Peyer's patch (tissue), 4 donors: ENCODE measurements at regions not wholly inside any gene's neighbourhood (a gene's known extent, or its start where the extent isn't known, plus 50 kb on each side); places are given as distances from the start of the nearest gene placed in this dataset.

ENCODE experiments used
- DNase-seq, 3 donors: peaks; one replicate each; pipeline ENCODE4 v3.0.0-alpha.2; 2017 to 2019
- H3K27ac ChIP-seq, 4 donors: fragments of 200-600 bp; sonication (generic); one replicate each; pipeline ENCODE4 v1.5.1; 2016 to 2019
- H3K27me3 ChIP-seq, 2 donors: fragments of 200-600 bp; sonication (generic); one replicate each; pipeline ENCODE4 v1.5.1; 2019
- H3K36me3 ChIP-seq, 3 donors: fragments of 200-600 bp; sonication (generic); one replicate each; pipeline ENCODE4 v1.5.1; 2016 to 2019
- H3K4me1 ChIP-seq, 4 donors: fragments of 200-600 bp; sonication (generic); one replicate each; pipeline ENCODE4 v1.5.1; 2016 to 2019
- H3K4me3 ChIP-seq, 4 donors: fragments of 200-600 bp; sonication (generic); 1 replicate in 3 of 4; 2 replicates in 1 of 4; pipeline ENCODE4 v1.5.1; 2016 to 2019; ENCODE audit warnings: mild to moderate bottlenecking in 1 of 4
- H3K9me3 ChIP-seq, 4 donors: fragments of 200-600 bp; sonication (generic); one replicate each; pipeline ENCODE4 v1.5.1; 2016 to 2019; ENCODE audit warnings: mild to moderate bottlenecking in 1 of 4
- CTCF ChIP-seq, 6 experiments: fragments of 450-650 bp in 4 of 6; fragments of 200-600 bp in 2 of 6; sonication (generic) in 1 of 6; IDR thresholded peaks; one replicate each; pipeline ENCODE4 v1.5.1; 2017 to 2019; ENCODE audit warnings: antibody characterized with exemption in 6 of 6, mild to moderate bottlenecking in 3 of 6, moderate library complexity in 1 of 6
- POLR2A ChIP-seq, 2 donors: fragments of 450-650 bp; IDR thresholded peaks; one replicate each; pipeline ENCODE4 v1.5.1; 2017; ENCODE audit warnings: antibody characterized with exemption in 2 of 2, mild to moderate bottlenecking in 2 of 2, moderate library complexity in 2 of 2

GRCh38 chrX:112521676-112522075 lies 158.1 kb downstream of the LHFPL1 start:
- no peaks in the 10 kb centered on the region for H3K36me3 ChIP-seq
- DNase-seq = no peak
- no peak overlapping the region for H3K27ac ChIP-seq
- TF ChIP-seq POLR2A (IDR thresholded peaks at IDR 0.05) (no peak), CTCF (IDR thresholded peaks at IDR 0.05) (no peak)
- no peaks in the 10 kb centered on the region for H3K4me1 ChIP-seq
- no peaks in the 10 kb centered on the region for H3K27me3 ChIP-seq
- H3K9me3 ChIP-seq = no peaks in the 10 kb centered on the region
- H3K4me3 ChIP-seq = no peak overlapping the region

- Histone ChIP-seq H3K36me3 (no peaks in the 10 kb centered on the region), H3K27ac (no peak overlapping the region), H3K4me3 (no peak overlapping the region), H3K9me3 (no peaks in the 10 kb centered on the region), H3K27me3 (no peaks in the 10 kb centered on the region), H3K4me1 (no peaks in the 10 kb centered on the region)
- DNase-seq = no peak
- TF ChIP-seq POLR2A (IDR thresholded peaks at IDR 0.05) = no peak
- no peak for TF ChIP-seq CTCF (IDR thresholded peaks at IDR 0.05)
Measured at GRCh38 chrX:112520124-112520523, 159.6 kb downstream of the LHFPL1 start.

GRCh38 chrX:112513154-112513553 lies 166.6 kb downstream of the LHFPL1 start:
- Histone ChIP-seq H3K27me3 (no peaks in the 10 kb centered on the region), H3K4me1 (no peaks in the 10 kb centered on the region), H3K9me3 (no peaks in the 10 kb centered on the region), H3K27ac (no peak overlapping the region), H3K4me3 (no peak overlapping the region), H3K36me3 (no peaks in the 10 kb centered on the region)
- no peak for DNase-seq
- no peak for TF ChIP-seq POLR2A (IDR thresholded peaks at IDR 0.05)
- no peak for TF ChIP-seq CTCF (IDR thresholded peaks at IDR 0.05)

- no peak overlapping the region for H3K27ac ChIP-seq
- H3K4me3 ChIP-seq = no peak overlapping the region
- no peaks in the 10 kb centered on the region for H3K27me3 ChIP-seq
- DNase-seq = no peak
- no peaks in the 10 kb centered on the region for H3K4me1 ChIP-seq
- TF ChIP-seq CTCF (IDR thresholded peaks at IDR 0.05) (no peak), POLR2A (IDR thresholded peaks at IDR 0.05) (no peak)
- H3K36me3 ChIP-seq = no peaks in the 10 kb centered on the region
- no peaks in the 10 kb centered on the region for H3K9me3 ChIP-seq
Measured at GRCh38 chrX:112512509-112512908, 167.2 kb downstream of the LHFPL1 start.

- H3K27ac ChIP-seq = no peak overlapping the region
- H3K4me1 ChIP-seq = no peaks in the 10 kb centered on the region
- H3K9me3 ChIP-seq = no peaks in the 10 kb centered on the region
- TF ChIP-seq POLR2A (IDR thresholded peaks at IDR 0.05) (no peak), CTCF (IDR thresholded peaks at IDR 0.05) (no peak)
- H3K36me3 ChIP-seq = no peaks in the 10 kb centered on the region
- H3K4me3 ChIP-seq = no peak overlapping the region
- DNase-seq = no peak
- H3K27me3 ChIP-seq = no peaks in the 10 kb centered on the region
Measured at GRCh38 chrX:112510629-112511028, 169.1 kb downstream of the LHFPL1 start.

GRCh38 chrX:112477653-112478052 lies 202.1 kb downstream of the LHFPL1 start:
- no peak for TF ChIP-seq CTCF (IDR thresholded peaks at IDR 0.05)
- no peak for TF ChIP-seq POLR2A (IDR thresholded peaks at IDR 0.05)
- no peak for DNase-seq
- Histone ChIP-seq H3K27me3 (no peaks in the 10 kb centered on the region), H3K36me3 (no peaks in the 10 kb centered on the region), H3K9me3 (no peaks in the 10 kb centered on the region), H3K4me1 (no peaks in the 10 kb centered on the region), H3K4me3 (no peak overlapping the region), H3K27ac (no peak overlapping the region)
